WTC11 (cell line): ENCODE measurements at regions not wholly inside any gene's neighbourhood (a gene's known extent, or its start where the extent isn't known, plus 50 kb on each side); places are given as distances from the start of the nearest gene placed in this dataset.

Experiments used
- ATAC-seq: fragments of 200-7000 bp; cut with Tn5 transposase; 2 replicates; pipeline ENCODE4 v1.10.0; 2021; ENCODE audit warnings: mild to moderate bottlenecking, moderate library complexity
- CTCF ChIA-PET: fragments of 300-600 bp; sonication (Branson Sonifier 250); formaldehyde crosslinking; loops from one replicate; lab custom pipeline; 2021; ENCODE audit warnings: antibody characterized with exemption; lab: Charles Lee
- POLR2A ChIA-PET: fragments of 350-600 bp; sonication (Branson Sonifier 250); formaldehyde crosslinking; loops from one replicate; lab custom pipeline; 2021; ENCODE audit warnings: antibody characterized with exemption; lab: Charles Lee
- DNase-seq: peaks from one replicate; pipeline ENCODE4 v3.0.0; 2021; ENCODE audit warnings: low spot score
- H3K27ac Mint-ChIP-seq: 2 replicates; pipeline ENCODE4 v1.8.0; 2021; ENCODE audit warnings: mixed read lengths
- H3K27me3 Mint-ChIP-seq: 2 replicates; pipeline ENCODE4 v1.8.0; 2021; ENCODE audit warnings: low read depth, mild to moderate bottlenecking, moderate library complexity, mixed read lengths
- H3K36me3 Mint-ChIP-seq: 2 replicates; pipeline ENCODE4 v1.8.0; 2021; ENCODE audit warnings: mixed read lengths
- H3K4me1 Mint-ChIP-seq: 2 replicates; pipeline ENCODE4 v1.8.0; 2022; ENCODE audit warnings: mixed read lengths
- H3K4me3 Mint-ChIP-seq: 2 replicates; pipeline ENCODE4 v1.8.0; 2021; ENCODE audit warnings: mild to moderate bottlenecking, moderate library complexity, mixed read lengths
- H3K9me3 Mint-ChIP-seq: 2 replicates; pipeline ENCODE4 v1.8.0; 2021; ENCODE audit warnings: mixed read lengths
- ATF1 ChIP-seq: sonication (generic); formaldehyde crosslinking; IDR thresholded peaks from 2 replicates; pipeline ENCODE4 v1.8.1; 2023; ENCODE audit warnings: mild to moderate bottlenecking, moderate library complexity, missing genetic modification reagents
- ELF4 ChIP-seq: sonication (generic); formaldehyde crosslinking; IDR thresholded peaks from 2 replicates; pipeline ENCODE4 v1.8.1; 2022; ENCODE audit warnings: low read depth, mild to moderate bottlenecking, moderate library complexity, missing genetic modification reagents
- EMX1 ChIP-seq: fragments of 250-450 bp; sonication (Bioruptor Pico); IDR thresholded peaks from 2 replicates; pipeline ENCODE4 v1.8.0; 2021; ENCODE audit warnings: mild to moderate bottlenecking
- ESRRA ChIP-seq: sonication (generic); formaldehyde crosslinking; IDR thresholded peaks from 2 replicates; pipeline ENCODE4 v1.8.1; 2022; ENCODE audit warnings: mild to moderate bottlenecking, missing genetic modification reagents, borderline replicate concordance
- FOXK1 ChIP-seq: sonication (generic); formaldehyde crosslinking; IDR thresholded peaks from 2 replicates; pipeline ENCODE4 v1.8.0; 2022; ENCODE audit warnings: mild to moderate bottlenecking, moderate library complexity, missing genetic modification reagents
- JUN ChIP-seq: sonication (generic); formaldehyde crosslinking; IDR thresholded peaks from 2 replicates; pipeline ENCODE4 v1.8.0; 2023; ENCODE audit warnings: mild to moderate bottlenecking, missing genetic modification reagents
- NR2C2 ChIP-seq: sonication (generic); formaldehyde crosslinking; IDR thresholded peaks from 2 replicates; pipeline ENCODE4 v1.8.0; 2022; ENCODE audit warnings: mild to moderate bottlenecking, missing genetic modification reagents
- TEAD1 ChIP-seq: sonication (generic); formaldehyde crosslinking; IDR thresholded peaks from 2 replicates; pipeline ENCODE4 v1.8.0; 2022; ENCODE audit warnings: mild to moderate bottlenecking, missing genetic modification reagents
- TEAD4 ChIP-seq: sonication (generic); formaldehyde crosslinking; IDR thresholded peaks from 2 replicates; pipeline ENCODE4 v1.8.0; 2022; ENCODE audit warnings: mild to moderate bottlenecking, missing genetic modification reagents
- TP53 ChIP-seq: sonication (generic); formaldehyde crosslinking; IDR thresholded peaks from 2 replicates; pipeline ENCODE4 v1.8.1; 2023; ENCODE audit warnings: mild to moderate bottlenecking, missing genetic modification reagents
- TF ChIP-seq, protein P1 (sequence below): sonication (generic); formaldehyde crosslinking; IDR thresholded peaks from 2 replicates; pipeline ENCODE4 v1.8.0; 2023; ENCODE audit warnings: missing genetic modification reagents, mild to moderate bottlenecking, borderline replicate concordance
- TF ChIP-seq, protein P2 (sequence below): fragments of 250-450 bp; sonication (Bioruptor Pico); IDR thresholded peaks from 2 replicates; pipeline ENCODE4 v1.9.0; 2021; ENCODE audit warnings: mild to moderate bottlenecking
- TF ChIP-seq, protein P3 (sequence below): sonication (generic); formaldehyde crosslinking; IDR thresholded peaks from 2 replicates; pipeline ENCODE4 v1.8.1; 2022; ENCODE audit warnings: low read depth, mild to moderate bottlenecking, moderate library complexity, missing genetic modification reagents, borderline replicate concordance
- TF ChIP-seq, protein P4 (sequence below): sonication (generic); formaldehyde crosslinking; IDR thresholded peaks from 2 replicates; pipeline ENCODE4 v1.8.1; 2023; ENCODE audit warnings: mild to moderate bottlenecking, missing genetic modification reagents
- TF ChIP-seq, protein P5 (sequence below): sonication (generic); formaldehyde crosslinking; IDR thresholded peaks from 2 replicates; pipeline ENCODE4 v1.8.0; 2023; ENCODE audit warnings: missing genetic modification reagents
- TF ChIP-seq, protein P6 (sequence below): fragments of 250-450 bp; sonication (Bioruptor Pico); IDR thresholded peaks from 2 replicates; pipeline ENCODE4 v1.9.0; 2021; ENCODE audit warnings: moderate library complexity, mild to moderate bottlenecking, inconsistent platforms, borderline replicate concordance
- TF ChIP-seq, protein P7 (sequence below): fragments of 250-450 bp; sonication (Bioruptor Pico); IDR thresholded peaks from 2 replicates; pipeline ENCODE4 v2.1.2; 2022; ENCODE audit warnings: mild to moderate bottlenecking, moderate library complexity
- TF ChIP-seq, protein P8 (sequence below): sonication (generic); formaldehyde crosslinking; IDR thresholded peaks from 2 replicates; pipeline ENCODE4 v1.8.1; 2023; ENCODE audit warnings: mild to moderate bottlenecking, missing genetic modification reagents

DNA sequence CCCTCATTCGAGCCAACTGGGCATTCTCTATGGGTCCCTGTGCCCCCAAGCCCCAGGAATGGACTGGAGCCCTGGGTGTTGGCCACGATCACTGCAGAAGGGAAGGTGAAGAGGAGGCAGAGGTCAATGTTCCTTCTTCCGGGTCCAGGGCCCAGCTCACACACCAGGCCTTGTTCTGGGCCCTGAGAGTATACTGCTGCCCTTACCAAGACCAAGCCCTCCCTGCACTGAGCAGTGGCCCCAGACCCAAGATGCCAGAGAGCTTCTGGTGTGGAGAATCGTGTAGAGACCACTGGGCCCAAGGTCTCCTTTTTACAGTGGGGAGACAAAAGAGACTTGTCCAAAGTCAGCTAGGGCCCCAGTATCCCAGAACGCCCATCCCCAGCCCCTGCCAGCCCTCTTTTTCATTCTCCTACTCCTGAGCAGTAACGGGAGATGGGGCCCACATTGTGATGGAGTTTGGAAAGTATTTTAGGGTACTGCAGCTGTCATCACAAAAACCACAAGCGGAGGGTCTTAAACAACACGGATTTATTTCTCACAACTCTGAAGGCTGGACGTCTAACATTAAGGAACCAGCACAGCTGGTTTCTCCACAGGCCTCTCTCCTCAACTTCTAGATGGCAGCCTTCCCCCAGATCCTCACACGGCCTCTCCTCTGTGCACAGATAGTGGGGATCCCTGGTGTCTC is 79.4 kb downstream of the PDGFA start:
- Mint-ChIP-seq H3K36me3 (no peaks in the 10 kb centered on the region), H3K9me3 (no peaks in the 10 kb centered on the region), H3K27me3 (no peaks in the 10 kb centered on the region), H3K27ac (no peak overlapping the region), H3K4me1 (peaks cover 11% of the 10 kb centered on the region), H3K4me3 (no peak overlapping the region)
- ATAC-seq (no peak), DNase-seq (no peak)
- ChIA-PET POLR2A (no interaction called here), CTCF (no interaction called here)
- TF ChIP-seq, protein P1, sequence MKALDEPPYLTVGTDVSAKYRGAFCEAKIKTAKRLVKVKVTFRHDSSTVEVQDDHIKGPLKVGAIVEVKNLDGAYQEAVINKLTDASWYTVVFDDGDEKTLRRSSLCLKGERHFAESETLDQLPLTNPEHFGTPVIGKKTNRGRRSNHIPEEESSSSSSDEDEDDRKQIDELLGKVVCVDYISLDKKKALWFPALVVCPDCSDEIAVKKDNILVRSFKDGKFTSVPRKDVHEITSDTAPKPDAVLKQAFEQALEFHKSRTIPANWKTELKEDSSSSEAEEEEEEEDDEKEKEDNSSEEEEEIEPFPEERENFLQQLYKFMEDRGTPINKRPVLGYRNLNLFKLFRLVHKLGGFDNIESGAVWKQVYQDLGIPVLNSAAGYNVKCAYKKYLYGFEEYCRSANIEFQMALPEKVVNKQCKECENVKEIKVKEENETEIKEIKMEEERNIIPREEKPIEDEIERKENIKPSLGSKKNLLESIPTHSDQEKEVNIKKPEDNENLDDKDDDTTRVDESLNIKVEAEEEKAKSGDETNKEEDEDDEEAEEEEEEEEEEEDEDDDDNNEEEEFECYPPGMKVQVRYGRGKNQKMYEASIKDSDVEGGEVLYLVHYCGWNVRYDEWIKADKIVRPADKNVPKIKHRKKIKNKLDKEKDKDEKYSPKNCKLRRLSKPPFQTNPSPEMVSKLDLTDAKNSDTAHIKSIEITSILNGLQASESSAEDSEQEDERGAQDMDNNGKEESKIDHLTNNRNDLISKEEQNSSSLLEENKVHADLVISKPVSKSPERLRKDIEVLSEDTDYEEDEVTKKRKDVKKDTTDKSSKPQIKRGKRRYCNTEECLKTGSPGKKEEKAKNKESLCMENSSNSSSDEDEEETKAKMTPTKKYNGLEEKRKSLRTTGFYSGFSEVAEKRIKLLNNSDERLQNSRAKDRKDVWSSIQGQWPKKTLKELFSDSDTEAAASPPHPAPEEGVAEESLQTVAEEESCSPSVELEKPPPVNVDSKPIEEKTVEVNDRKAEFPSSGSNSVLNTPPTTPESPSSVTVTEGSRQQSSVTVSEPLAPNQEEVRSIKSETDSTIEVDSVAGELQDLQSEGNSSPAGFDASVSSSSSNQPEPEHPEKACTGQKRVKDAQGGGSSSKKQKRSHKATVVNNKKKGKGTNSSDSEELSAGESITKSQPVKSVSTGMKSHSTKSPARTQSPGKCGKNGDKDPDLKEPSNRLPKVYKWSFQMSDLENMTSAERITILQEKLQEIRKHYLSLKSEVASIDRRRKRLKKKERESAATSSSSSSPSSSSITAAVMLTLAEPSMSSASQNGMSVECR = no peak
- TF ChIP-seq TP53 (CRISPR knock-in tag) (no peak), JUN (no peak), ATF1 (CRISPR knock-in tag) (no peak), ELF4 (CRISPR knock-in tag) (no peak), TEAD4 (CRISPR knock-in tag) (no peak), TEAD1 (no peak), ESRRA (CRISPR knock-in tag) (no peak), NR2C2 (CRISPR knock-in tag) (no peak), EMX1 (CRISPR knock-in tag) (no peak), FOXK1 (no peak)
- TF ChIP-seq, protein P2, sequence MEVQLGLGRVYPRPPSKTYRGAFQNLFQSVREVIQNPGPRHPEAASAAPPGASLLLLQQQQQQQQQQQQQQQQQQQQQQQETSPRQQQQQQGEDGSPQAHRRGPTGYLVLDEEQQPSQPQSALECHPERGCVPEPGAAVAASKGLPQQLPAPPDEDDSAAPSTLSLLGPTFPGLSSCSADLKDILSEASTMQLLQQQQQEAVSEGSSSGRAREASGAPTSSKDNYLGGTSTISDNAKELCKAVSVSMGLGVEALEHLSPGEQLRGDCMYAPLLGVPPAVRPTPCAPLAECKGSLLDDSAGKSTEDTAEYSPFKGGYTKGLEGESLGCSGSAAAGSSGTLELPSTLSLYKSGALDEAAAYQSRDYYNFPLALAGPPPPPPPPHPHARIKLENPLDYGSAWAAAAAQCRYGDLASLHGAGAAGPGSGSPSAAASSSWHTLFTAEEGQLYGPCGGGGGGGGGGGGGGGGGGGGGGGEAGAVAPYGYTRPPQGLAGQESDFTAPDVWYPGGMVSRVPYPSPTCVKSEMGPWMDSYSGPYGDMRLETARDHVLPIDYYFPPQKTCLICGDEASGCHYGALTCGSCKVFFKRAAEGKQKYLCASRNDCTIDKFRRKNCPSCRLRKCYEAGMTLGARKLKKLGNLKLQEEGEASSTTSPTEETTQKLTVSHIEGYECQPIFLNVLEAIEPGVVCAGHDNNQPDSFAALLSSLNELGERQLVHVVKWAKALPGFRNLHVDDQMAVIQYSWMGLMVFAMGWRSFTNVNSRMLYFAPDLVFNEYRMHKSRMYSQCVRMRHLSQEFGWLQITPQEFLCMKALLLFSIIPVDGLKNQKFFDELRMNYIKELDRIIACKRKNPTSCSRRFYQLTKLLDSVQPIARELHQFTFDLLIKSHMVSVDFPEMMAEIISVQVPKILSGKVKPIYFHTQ (CRISPR knock-in tag) = no peak
- TF ChIP-seq, protein P3, sequence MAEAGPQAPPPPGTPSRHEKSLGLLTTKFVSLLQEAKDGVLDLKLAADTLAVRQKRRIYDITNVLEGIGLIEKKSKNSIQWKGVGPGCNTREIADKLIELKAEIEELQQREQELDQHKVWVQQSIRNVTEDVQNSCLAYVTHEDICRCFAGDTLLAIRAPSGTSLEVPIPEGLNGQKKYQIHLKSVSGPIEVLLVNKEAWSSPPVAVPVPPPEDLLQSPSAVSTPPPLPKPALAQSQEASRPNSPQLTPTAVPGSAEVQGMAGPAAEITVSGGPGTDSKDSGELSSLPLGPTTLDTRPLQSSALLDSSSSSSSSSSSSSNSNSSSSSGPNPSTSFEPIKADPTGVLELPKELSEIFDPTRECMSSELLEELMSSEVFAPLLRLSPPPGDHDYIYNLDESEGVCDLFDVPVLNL = no peak
- TF ChIP-seq, protein P4, sequence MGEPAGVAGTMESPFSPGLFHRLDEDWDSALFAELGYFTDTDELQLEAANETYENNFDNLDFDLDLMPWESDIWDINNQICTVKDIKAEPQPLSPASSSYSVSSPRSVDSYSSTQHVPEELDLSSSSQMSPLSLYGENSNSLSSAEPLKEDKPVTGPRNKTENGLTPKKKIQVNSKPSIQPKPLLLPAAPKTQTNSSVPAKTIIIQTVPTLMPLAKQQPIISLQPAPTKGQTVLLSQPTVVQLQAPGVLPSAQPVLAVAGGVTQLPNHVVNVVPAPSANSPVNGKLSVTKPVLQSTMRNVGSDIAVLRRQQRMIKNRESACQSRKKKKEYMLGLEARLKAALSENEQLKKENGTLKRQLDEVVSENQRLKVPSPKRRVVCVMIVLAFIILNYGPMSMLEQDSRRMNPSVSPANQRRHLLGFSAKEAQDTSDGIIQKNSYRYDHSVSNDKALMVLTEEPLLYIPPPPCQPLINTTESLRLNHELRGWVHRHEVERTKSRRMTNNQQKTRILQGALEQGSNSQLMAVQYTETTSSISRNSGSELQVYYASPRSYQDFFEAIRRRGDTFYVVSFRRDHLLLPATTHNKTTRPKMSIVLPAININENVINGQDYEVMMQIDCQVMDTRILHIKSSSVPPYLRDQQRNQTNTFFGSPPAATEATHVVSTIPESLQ (CRISPR knock-in tag) = no peak
- TF ChIP-seq, protein P5, sequence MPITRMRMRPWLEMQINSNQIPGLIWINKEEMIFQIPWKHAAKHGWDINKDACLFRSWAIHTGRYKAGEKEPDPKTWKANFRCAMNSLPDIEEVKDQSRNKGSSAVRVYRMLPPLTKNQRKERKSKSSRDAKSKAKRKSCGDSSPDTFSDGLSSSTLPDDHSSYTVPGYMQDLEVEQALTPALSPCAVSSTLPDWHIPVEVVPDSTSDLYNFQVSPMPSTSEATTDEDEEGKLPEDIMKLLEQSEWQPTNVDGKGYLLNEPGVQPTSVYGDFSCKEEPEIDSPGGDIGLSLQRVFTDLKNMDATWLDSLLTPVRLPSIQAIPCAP (CRISPR knock-in tag) = no peak
- TF ChIP-seq, protein P6, sequence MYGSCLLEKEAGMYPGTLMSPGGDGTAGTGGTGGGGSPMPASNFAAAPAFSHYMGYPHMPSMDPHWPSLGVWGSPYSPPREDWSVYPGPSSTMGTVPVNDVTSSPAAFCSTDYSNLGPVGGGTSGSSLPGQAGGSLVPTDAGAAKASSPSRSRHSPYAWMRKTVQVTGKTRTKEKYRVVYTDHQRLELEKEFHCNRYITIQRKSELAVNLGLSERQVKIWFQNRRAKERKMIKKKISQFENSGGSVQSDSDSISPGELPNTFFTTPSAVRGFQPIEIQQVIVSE (CRISPR knock-in tag) = no peak
- TF ChIP-seq, protein P7, sequence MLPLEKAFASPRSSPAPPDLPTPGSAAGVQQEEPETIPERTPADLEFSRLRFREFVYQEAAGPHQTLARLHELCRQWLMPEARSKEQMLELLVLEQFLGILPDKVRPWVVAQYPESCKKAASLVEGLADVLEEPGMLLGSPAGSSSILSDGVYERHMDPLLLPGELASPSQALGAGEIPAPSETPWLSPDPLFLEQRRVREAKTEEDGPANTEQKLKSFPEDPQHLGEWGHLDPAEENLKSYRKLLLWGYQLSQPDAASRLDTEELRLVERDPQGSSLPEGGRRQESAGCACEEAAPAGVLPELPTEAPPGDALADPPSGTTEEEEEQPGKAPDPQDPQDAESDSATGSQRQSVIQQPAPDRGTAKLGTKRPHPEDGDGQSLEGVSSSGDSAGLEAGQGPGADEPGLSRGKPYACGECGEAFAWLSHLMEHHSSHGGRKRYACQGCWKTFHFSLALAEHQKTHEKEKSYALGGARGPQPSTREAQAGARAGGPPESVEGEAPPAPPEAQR = no peak
- TF ChIP-seq, protein P8, sequence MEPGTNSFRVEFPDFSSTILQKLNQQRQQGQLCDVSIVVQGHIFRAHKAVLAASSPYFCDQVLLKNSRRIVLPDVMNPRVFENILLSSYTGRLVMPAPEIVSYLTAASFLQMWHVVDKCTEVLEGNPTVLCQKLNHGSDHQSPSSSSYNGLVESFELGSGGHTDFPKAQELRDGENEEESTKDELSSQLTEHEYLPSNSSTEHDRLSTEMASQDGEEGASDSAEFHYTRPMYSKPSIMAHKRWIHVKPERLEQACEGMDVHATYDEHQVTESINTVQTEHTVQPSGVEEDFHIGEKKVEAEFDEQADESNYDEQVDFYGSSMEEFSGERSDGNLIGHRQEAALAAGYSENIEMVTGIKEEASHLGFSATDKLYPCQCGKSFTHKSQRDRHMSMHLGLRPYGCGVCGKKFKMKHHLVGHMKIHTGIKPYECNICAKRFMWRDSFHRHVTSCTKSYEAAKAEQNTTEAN = no peak
